HepG2 (cell line): ENCODE measurements at regions not wholly inside any gene's neighbourhood (a gene's known extent, or its start where the extent isn't known, plus 50 kb on each side); places are given as distances from the start of the nearest gene placed in this dataset.

Experiments used
- ARID2 ChIP-seq: sonication (generic); formaldehyde crosslinking; IDR thresholded peaks from 2 replicates; pipeline ENCODE4 v1.8.1; 2022; ENCODE audit warnings: mild to moderate bottlenecking, missing genetic modification reagents, borderline replicate concordance
- BHLHE40 ChIP-seq: IDR thresholded peaks from 2 replicates; pipeline ENCODE4 v1.6.1; 2011; ENCODE audit warnings: low read length, improper control_type of control experiment
- EEA1 ChIP-seq: sonication (generic); formaldehyde crosslinking; IDR thresholded peaks from 2 replicates; pipeline ENCODE4 v1.5.1; 2020; ENCODE audit warnings: mild to moderate bottlenecking, missing genetic modification reagents, borderline replicate concordance
- EZH2 ChIP-seq: conservative IDR thresholded peaks from 2 replicates; pipeline ENCODE4 v1.6.1; 2012; ENCODE audit warnings: mild to moderate bottlenecking, low read depth, low read length, moderate library complexity
- FOXO4 ChIP-seq: sonication (generic); formaldehyde crosslinking; conservative IDR thresholded peaks from 2 replicates; pipeline ENCODE4 v1.8.1; 2023; ENCODE audit warnings: missing genetic modification reagents
- HNF4A ChIP-seq: sonication (generic); formaldehyde crosslinking; IDR thresholded peaks from 2 replicates; pipeline ENCODE4 v1.4.0; 2020; ENCODE audit warnings: missing genetic modification reagents
- HOXA5 ChIP-seq: sonication (generic); formaldehyde crosslinking; IDR thresholded peaks from 2 replicates; pipeline ENCODE4 v1.4.0; 2020; ENCODE audit warnings: missing genetic modification reagents
- MXI1 ChIP-seq: IDR thresholded peaks from 3 replicates; pipeline ENCODE4 v1.6.1; 2012; ENCODE audit warnings: low read depth, low read length, inconsistent platforms, borderline replicate concordance
- NR2F2 ChIP-seq: IDR thresholded peaks from 2 replicates; pipeline ENCODE4 v1.6.1; 2012; ENCODE audit warnings: low read depth, inconsistent platforms, borderline replicate concordance
- PHB2 ChIP-seq: fragments of 450-650 bp; IDR thresholded peaks from 2 replicates; pipeline ENCODE4 v1.6.1; 2018; ENCODE audit not compliant: partially characterized antibody
- PHF8 ChIP-seq: sonication (generic); formaldehyde crosslinking; IDR thresholded peaks from 2 replicates; pipeline ENCODE4 v1.5.0; 2020; ENCODE audit warnings: missing genetic modification reagents
- PITX1 ChIP-seq: sonication (generic); formaldehyde crosslinking; IDR thresholded peaks from 2 replicates; pipeline ENCODE4 v1.5.1; 2020; ENCODE audit warnings: mild to moderate bottlenecking, missing genetic modification reagents
- SMARCE1 ChIP-seq: fragments of 450-650 bp; IDR thresholded peaks from 2 replicates; pipeline ENCODE4 v1.6.1; 2017; ENCODE audit warnings: borderline replicate concordance
- SP140L ChIP-seq: sonication (generic); formaldehyde crosslinking; IDR thresholded peaks from 2 replicates; pipeline ENCODE4 v1.4.0; 2020; ENCODE audit warnings: missing genetic modification reagents, borderline replicate concordance
- SRY ChIP-seq: sonication (generic); formaldehyde crosslinking; IDR thresholded peaks from 2 replicates; pipeline ENCODE4 v1.8.0; 2022; ENCODE audit warnings: mild to moderate bottlenecking, missing genetic modification reagents
- U2AF1 ChIP-seq: fragments of 200-400 bp; formaldehyde crosslinking; optimal IDR thresholded peaks from 2 replicates; pipeline ENCODE3; 2017; ENCODE audit warnings: mild to moderate bottlenecking, low read depth, low read length
- ZHX2 ChIP-seq, 2 experiments: sonication (generic) in 1 of 2; formaldehyde crosslinking in 1 of 2; IDR thresholded peaks; 2 replicates each; pipeline versions ENCODE4 v1.6.1 to v1.9.0; 2014 to 2022; ENCODE audit warnings: antibody characterized with exemption in 1 of 2, borderline replicate concordance in 1 of 2, inconsistent platforms in 1 of 2, low read depth in 1 of 2, missing genetic modification reagents in 1 of 2
- ZNF207 ChIP-seq: fragments of 450-650 bp; IDR thresholded peaks from 2 replicates; pipeline ENCODE4 v1.6.1; 2016; ENCODE audit warnings: antibody characterized with exemption, borderline replicate concordance
- ZNF235 ChIP-seq: sonication (generic); formaldehyde crosslinking; IDR thresholded peaks from 2 replicates; pipeline ENCODE4 v1.8.1; 2023; ENCODE audit warnings: mild to moderate bottlenecking, missing genetic modification reagents, borderline replicate concordance
- ZNF251 ChIP-seq: sonication (generic); formaldehyde crosslinking; IDR thresholded peaks from 2 replicates; pipeline ENCODE4 v1.9.0; 2021; ENCODE audit warnings: mild to moderate bottlenecking, missing genetic modification reagents
- ZNF468 ChIP-seq: sonication (generic); formaldehyde crosslinking; IDR thresholded peaks from 2 replicates; pipeline ENCODE4 v1.8.0; 2022; ENCODE audit warnings: mild to moderate bottlenecking, moderate library complexity, missing genetic modification reagents
- ZNF543 ChIP-seq: sonication (generic); formaldehyde crosslinking; IDR thresholded peaks from 2 replicates; pipeline ENCODE4 v1.4.0; 2020; ENCODE audit warnings: mild to moderate bottlenecking, missing genetic modification reagents
- ZNF691 ChIP-seq: sonication (generic); formaldehyde crosslinking; IDR thresholded peaks from 2 replicates; pipeline ENCODE4 v1.4.0; 2020; ENCODE audit warnings: missing genetic modification reagents, low read depth, mild to moderate bottlenecking, borderline replicate concordance
- TF ChIP-seq, protein P1 (sequence below): sonication (generic); formaldehyde crosslinking; IDR thresholded peaks from 2 replicates; pipeline ENCODE4 v1.8.1; 2023; ENCODE audit warnings: mild to moderate bottlenecking, missing genetic modification reagents, borderline replicate concordance

GRCh38 chr13:26989261-26989956 lies 182.2 kb downstream of the USP12 start (continued):
- no peak for TF ChIP-seq ZNF251
- no peak for TF ChIP-seq SP140L
- no peak for TF ChIP-seq U2AF1
- no peak for TF ChIP-seq SRY (CRISPR knock-in tag)
- no peak for TF ChIP-seq ZHX2 (IDR thresholded peaks at IDR 0.05; ENCODE audit: low read depth)
- no peak for TF ChIP-seq ZHX2 (CRISPR knock-in tag; IDR thresholded peaks at IDR 0.05; ENCODE audit: borderline replicate concordance)
- no peak for TF ChIP-seq FOXO4
- TF ChIP-seq PHF8 (CRISPR knock-in tag), result no peak
- no peak for TF ChIP-seq ARID2 (CRISPR knock-in tag)
- TF ChIP-seq ZNF543, result no peak
- TF ChIP-seq MXI1, result no peak
- no peak for TF ChIP-seq ZNF691
- TF ChIP-seq, protein P1, sequence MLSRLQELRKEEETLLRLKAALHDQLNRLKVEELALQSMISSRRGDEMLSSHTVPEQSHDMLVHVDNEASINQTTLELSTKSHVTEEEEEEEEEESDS (CRISPR knock-in tag), result no peak
- TF ChIP-seq BHLHE40, result no peak
- no peak for TF ChIP-seq EZH2
- TF ChIP-seq ZNF207, result no peak
- no peak for TF ChIP-seq SMARCE1
- TF ChIP-seq PITX1 (CRISPR knock-in tag), result 0 out of 2 replicates have a peak, but pooled peaks have one; percentile 9
- no peak for TF ChIP-seq ZNF468 (CRISPR knock-in tag)
- no peak for TF ChIP-seq PHB2
- TF ChIP-seq EEA1, result no peak
- no peak for TF ChIP-seq ZNF235 (CRISPR knock-in tag)
- no peak for TF ChIP-seq HOXA5
- no peak for TF ChIP-seq NR2F2
- TF ChIP-seq HNF4A, result peak; percentile 18; the same call in 1 of the 2 replicates
